PC-9 (cell line): ENCODE measurements at regions not wholly inside any gene's neighbourhood (a gene's known extent, or its start where the extent isn't known, plus 50 kb on each side); places are given as distances from the start of the nearest gene placed in this dataset.

Experiments
- BruUV-seq: library from RNA; stranded (reverse); fragments of 400-500 nt; replicated peaks from 2 replicates; lab custom pipeline; 2021; lab: Mats Ljungman, UMichigan
- CTCF ChIA-PET: fragments of 300-600 bp; sonication (Branson Sonifier 250); formaldehyde crosslinking; loops from one replicate; lab custom pipeline; 2022; ENCODE audit warnings: antibody characterized with exemption; lab: Charles Lee
- POLR2A ChIA-PET: fragments of 300-600 bp; sonication (Branson Sonifier 250); formaldehyde crosslinking; loops from one replicate; lab custom pipeline; 2022; ENCODE audit warnings: antibody characterized with exemption; ENCODE audit not compliant: unreplicated experiment; lab: Charles Lee
- DNase-seq, 2 experiments: peaks; one replicate each; pipeline versions ENCODE4 v3.0.0 to v3.0.0-alpha.2; 2015 to 2022; ENCODE audit warnings: mixed read lengths in 1 of 2
- H2AFZ ChIP-seq: fragments of 200-600 bp; sonication (generic); 2 replicates; pipeline ENCODE4 v1.8.1; 2017; ENCODE audit warnings: antibody characterized with exemption
- H3F3A ChIP-seq: fragments of 200-600 bp; sonication (generic); 2 replicates; pipeline ENCODE4 v1.8.1; 2017; ENCODE audit warnings: antibody characterized with exemption, mild to moderate bottlenecking, low read depth; ENCODE audit not compliant: insufficient read depth
- H3K27ac ChIP-seq: fragments of 200-600 bp; sonication (generic); 2 replicates; pipeline ENCODE4 v1.6.1; 2016; ENCODE audit warnings: mixed run types
- H3K27me3 ChIP-seq: fragments of 200-600 bp; sonication (generic); 2 replicates; pipeline ENCODE4 v1.6.1; 2016; ENCODE audit warnings: low read depth, mixed run types; ENCODE audit not compliant: insufficient read depth
- H3K36me3 ChIP-seq: fragments of 200-600 bp; sonication (generic); 2 replicates; pipeline ENCODE4 v1.6.1; 2016; ENCODE audit warnings: low read depth, mixed run types
- H3K4me1 ChIP-seq: fragments of 200-600 bp; sonication (generic); replicated peaks from 2 replicates; pipeline ENCODE4 v1.6.1; 2016; ENCODE audit warnings: mixed run types; ENCODE audit not compliant: insufficient read depth
- H3K4me2 ChIP-seq: fragments of 200-600 bp; sonication (generic); 2 replicates; pipeline ENCODE4 v1.6.1; 2017; ENCODE audit warnings: mixed run types
- H3K4me3 ChIP-seq: fragments of 200-600 bp; sonication (generic); 2 replicates; pipeline ENCODE4 v1.6.1; 2016; ENCODE audit warnings: mixed run types
- H3K79me2 ChIP-seq: fragments of 200-600 bp; sonication (generic); 2 replicates; pipeline ENCODE4 v1.6.1; 2017; ENCODE audit warnings: low read depth, mixed run types
- H3K9me2 ChIP-seq: fragments of 200-600 bp; sonication (generic); 2 replicates; pipeline ENCODE4 v1.8.1; 2017; ENCODE audit warnings: mild to moderate bottlenecking; ENCODE audit not compliant: insufficient read depth
- H3K9me3 ChIP-seq: fragments of 200-600 bp; sonication (generic); 2 replicates; pipeline ENCODE4 v1.8.1; 2016; ENCODE audit warnings: low read depth; ENCODE audit not compliant: insufficient read depth
- H4K20me1 ChIP-seq: fragments of 200-600 bp; sonication (generic); 2 replicates; pipeline ENCODE4 v1.8.1; 2017; ENCODE audit not compliant: insufficient read depth
- CTCF ChIP-seq: fragments of 200-600 bp; sonication (generic); conservative IDR thresholded peaks from 2 replicates; pipeline ENCODE4 v1.6.1; 2017; ENCODE audit warnings: mixed run types, antibody characterized with exemption, mild to moderate bottlenecking, moderate library complexity
- EZH2 ChIP-seq: fragments of 200-600 bp; sonication (generic); IDR thresholded peaks from 2 replicates; pipeline ENCODE4 v1.8.0; 2017; ENCODE audit warnings: antibody characterized with exemption, low read depth
- intact Hi-C: fragments of 100-400 bp; cut with micrococcal nuclease; formaldehyde crosslinking; loops from one replicate; pipeline ENCODE4 v1.10.0; 2022; ENCODE audit not compliant: unreplicated experiment

- no peak for DNase-seq
- Histone ChIP-seq H3F3A (no peaks in the 10 kb centered on the region), H3K36me3 (no peaks in the 10 kb centered on the region), H3K9me2 (no peaks in the 10 kb centered on the region), H2AFZ (no peak overlapping the region), H3K4me1 (no peaks in the 10 kb centered on the region), H3K79me2 (no peaks in the 10 kb centered on the region), H3K9me3 (no peaks in the 10 kb centered on the region), H3K27ac (no peak overlapping the region), H4K20me1 (no peaks in the 10 kb centered on the region), H3K27me3 (peaks cover 20% of the 10 kb centered on the region), H3K4me2 (no peak overlapping the region), H3K4me3 (no peak overlapping the region)
- ChIA-PET CTCF (no interaction called here), POLR2A (no interaction called here)
- BruUV-seq = no TSS peak
- TF ChIP-seq EZH2 (no peak), CTCF (no peak)
- intact Hi-C loops = no loop called here
Observed at GRCh38 chr1:30348147-30348546, 375.2 kb downstream of the MATN1 start.

GRCh38 chr1:30345491-30346130, 377.8 kb downstream of the MATN1 start:
- intact Hi-C loops = no loop called here
- TF ChIP-seq EZH2 = no peak
- TF ChIP-seq CTCF = no peak
- Histone ChIP-seq H3K36me3 (no peaks in the 10 kb centered on the region), H3K27ac (no peak overlapping the region), H3K4me2 (no peak overlapping the region), H3K27me3 (peaks cover 32% of the 10 kb centered on the region), H4K20me1 (no peaks in the 10 kb centered on the region), H3F3A (no peaks in the 10 kb centered on the region), H3K4me3 (no peak overlapping the region), H3K4me1 (no peaks in the 10 kb centered on the region), H3K79me2 (no peaks in the 10 kb centered on the region), H2AFZ (no peak overlapping the region), H3K9me2 (no peaks in the 10 kb centered on the region), H3K9me3 (no peaks in the 10 kb centered on the region)
- CTCF ChIA-PET = no interaction called here
- DNase-seq = no peak
- POLR2A ChIA-PET = no interaction called here
- no TSS peak for BruUV-seq

- TF ChIP-seq EZH2 (no peak), CTCF (no peak)
Observed at GRCh38 chr1:30343562-30343961, 379.8 kb downstream of the MATN1 start.

More at GRCh38 chr1:30343562-30343961, 379.8 kb downstream of the MATN1 start:
- Histone ChIP-seq H4K20me1 (no peaks in the 10 kb centered on the region), H3F3A (no peaks in the 10 kb centered on the region), H3K4me2 (no peak overlapping the region), H3K9me2 (no peaks in the 10 kb centered on the region), H2AFZ (no peak overlapping the region), H3K4me1 (no peaks in the 10 kb centered on the region), H3K79me2 (no peaks in the 10 kb centered on the region), H3K36me3 (no peaks in the 10 kb centered on the region), H3K9me3 (no peaks in the 10 kb centered on the region), H3K4me3 (no peak overlapping the region), H3K27me3 (peaks cover 32% of the 10 kb centered on the region), H3K27ac (no peak overlapping the region)
- ChIA-PET POLR2A (no interaction called here), CTCF (no interaction called here)
- BruUV-seq = no TSS peak
- intact Hi-C loops = no loop called here
- no peak for DNase-seq
